Middle frontal gyrus (tissue), 1 donor: ENCODE measurements at regions not wholly inside any gene's neighbourhood (a gene's known extent, or its start where the extent isn't known, plus 50 kb on each side); places are given as distances from the start of the nearest gene placed in this dataset.
A peak's percentile ranks its signal among the peaks of the same experiment; 100 is the strongest.

ENCODE experiments used
- DNase-seq: peaks from one replicate; pipeline ENCODE4 v3.0.0-alpha.2; 2015; ENCODE audit warnings: low spot score; ENCODE audit errors: extremely low spot score

DNA sequence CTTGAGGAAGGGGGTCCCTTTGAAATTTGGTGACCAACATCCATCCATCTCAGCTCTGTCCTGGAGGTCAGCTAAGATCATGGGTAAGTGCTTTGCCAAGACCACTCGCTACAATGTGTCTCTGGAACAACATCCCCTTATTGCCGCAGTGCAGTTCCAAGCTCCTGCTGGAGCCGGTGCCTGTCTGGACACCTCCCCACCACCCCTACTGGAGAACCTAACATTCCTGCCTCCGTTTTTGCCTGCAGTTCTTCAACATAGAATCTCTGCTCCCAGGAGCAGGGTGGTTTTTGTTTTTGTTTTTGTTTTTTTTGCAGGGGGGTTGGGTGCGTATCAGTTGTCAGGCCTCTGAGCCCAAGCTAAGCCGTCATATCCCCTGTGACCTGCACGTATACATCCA, 51.2 kb upstream of the FXYD4 start:
- DNase-seq = no peak

DNA sequence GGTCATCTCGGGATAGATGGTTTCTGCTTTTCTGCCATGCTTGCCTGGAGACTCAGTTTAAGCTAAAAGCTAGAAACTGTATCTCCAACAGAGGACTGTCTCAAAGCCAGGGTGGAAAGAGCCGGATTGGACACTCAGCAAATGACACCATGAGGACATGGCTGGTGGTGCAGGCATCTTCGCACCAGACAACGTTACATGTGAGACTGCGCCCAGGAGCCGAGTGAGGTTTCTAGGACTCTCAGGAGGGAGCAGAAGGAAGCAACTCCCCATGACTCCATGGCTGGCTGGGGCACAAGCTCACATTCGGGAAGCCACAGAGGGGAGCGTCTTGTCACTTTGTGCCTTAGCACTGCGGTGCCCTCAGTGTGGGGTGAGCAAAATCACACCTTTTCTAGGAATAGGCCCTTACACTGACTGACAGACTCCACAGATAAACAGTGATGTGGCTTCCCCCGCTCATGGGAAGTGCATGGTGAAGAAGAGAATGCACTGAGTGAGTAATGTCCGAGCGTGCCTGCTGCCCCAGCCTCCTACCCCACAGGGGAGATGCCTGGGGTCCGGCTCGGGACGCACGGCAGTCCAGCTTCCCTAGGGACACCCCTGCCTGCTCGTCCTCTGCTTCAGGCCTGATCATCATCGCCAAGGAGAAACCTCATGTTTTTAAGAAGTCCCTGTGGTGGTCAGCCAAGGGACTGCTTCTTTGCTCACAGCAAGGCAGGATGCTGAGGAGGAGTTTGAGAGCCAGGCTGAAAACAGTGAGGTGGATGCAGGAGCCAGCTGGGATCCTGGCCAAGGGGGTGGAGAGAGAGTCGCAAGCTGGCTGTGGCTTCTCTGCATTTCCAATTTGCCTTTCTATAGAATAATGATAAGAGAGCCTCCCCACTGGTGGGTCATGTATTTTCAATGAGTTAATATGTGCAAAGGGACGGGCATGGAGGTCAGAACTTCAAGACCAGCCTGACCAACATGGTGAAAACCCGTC, 52.2 kb upstream of the FXYD4 start:
- peak; percentile 3 for DNase-seq

GRCh38 chr10:43318456-43318855, 51.6 kb upstream of the RASGEF1A start:
- DNase-seq = no peak

GRCh38 chr10:43317422-43317821, 50.6 kb upstream of the RASGEF1A start:
- no peak for DNase-seq

GRCh38 chr10:43316988-43317387, 50.1 kb upstream of the RASGEF1A start:
- DNase-seq = no peak
